Endothelial cell of umbilical vein (primary cell): ENCODE measurements at regions not wholly inside any gene's neighbourhood (a gene's known extent, or its start where the extent isn't known, plus 50 kb on each side); places are given as distances from the start of the nearest gene placed in this dataset.

Experiments
- BruUV-seq: library from RNA; stranded (reverse); fragments of 400-500 nt; replicated peaks from 2 replicates; lab custom pipeline; 2021; lab: Mats Ljungman, UMichigan
- CTCF ChIA-PET: fragments of 300-600, 350-600 bp; sonication (Branson Sonifier 250); formaldehyde crosslinking; loops from one replicate; lab custom pipeline; 2021; ENCODE audit warnings: antibody characterized with exemption, inconsistent platforms; lab: Charles Lee
- POLR2A ChIA-PET: fragments of 300-600, 350-600 bp; sonication (Branson Sonifier 250); formaldehyde crosslinking; loops from one replicate; lab custom pipeline; 2021; ENCODE audit warnings: antibody characterized with exemption, inconsistent platforms; lab: Charles Lee
- DNase-seq: peaks from one replicate; pipeline ENCODE4 v3.0.0-alpha.2; 2011; ENCODE audit warnings: low read depth, low spot score
- FAIRE-seq: peaks from 2 replicates; lab custom pipeline; 2011; peaks lifted over from hg19 to GRCh38; lab: Jason Lieb, UNC
- H2AFZ ChIP-seq: 2 replicates; pipeline ENCODE4 v1.6.0; 2012; ENCODE audit warnings: low read depth, low read length, control low read depth, inconsistent platforms
- H3K27ac ChIP-seq: 2 replicates; pipeline ENCODE4 v1.5.1; 2011; ENCODE audit warnings: low read depth, mild to moderate bottlenecking, control low read depth, low read length, moderate library complexity; ENCODE audit not compliant: insufficient read depth
- H3K27me3 ChIP-seq, 2 experiments: 2 replicates each; pipeline versions ENCODE4 v1.6.0 to v1.6.1; 2011; ENCODE audit warnings: low read length in 2 of 2, mixed read lengths in 1 of 2; ENCODE audit not compliant: control insufficient read depth in 2 of 2, insufficient read depth in 2 of 2
- H3K36me3 ChIP-seq, 2 experiments: 2 replicates in 1 of 2; 3 replicates in 1 of 2; pipeline ENCODE4 v1.5.1; 2011; ENCODE audit warnings: low read length in 2 of 2, mild to moderate bottlenecking in 1 of 2, moderate library complexity in 1 of 2; ENCODE audit not compliant: control insufficient read depth in 2 of 2, insufficient read depth in 2 of 2; ENCODE audit errors: extremely low read depth in 1 of 2
- H3K4me1 ChIP-seq: 3 replicates; pipeline ENCODE4 v1.5.1; 2011; ENCODE audit warnings: mild to moderate bottlenecking, low read length; ENCODE audit not compliant: control insufficient read depth, insufficient read depth; ENCODE audit errors: extremely low read depth
- H3K4me2 ChIP-seq: 2 replicates; pipeline ENCODE4 v1.6.1; 2011; ENCODE audit warnings: low read length, control low read depth, mixed read lengths; ENCODE audit not compliant: insufficient read depth
- H3K4me3 ChIP-seq, 3 experiments: fragments of 200-600 bp in 1 of 3; sonication (generic), shearing (Covaris generic) in 1 of 3; replicated peaks in 1 of 3; 2 replicates each; pipeline ENCODE4 v1.5.1; 2011 to 2016; ENCODE audit warnings: control low read depth in 3 of 3, low read length in 3 of 3, mild to moderate bottlenecking in 2 of 3, inconsistent platforms in 1 of 3, low read depth in 1 of 3, moderate library complexity in 1 of 3; ENCODE audit not compliant: insufficient read depth in 1 of 3
- H3K79me2 ChIP-seq: 2 replicates; pipeline ENCODE4 v1.6.0; 2012; ENCODE audit warnings: low read length, inconsistent platforms; ENCODE audit not compliant: control insufficient read depth, insufficient read depth
- H3K9ac ChIP-seq: replicated peaks from 2 replicates; pipeline ENCODE3; 2011; ENCODE audit warnings: low read length, control low read depth; ENCODE audit not compliant: insufficient read depth; ENCODE audit errors: extremely low read depth
- H3K9me1 ChIP-seq: replicated peaks from 3 replicates; pipeline ENCODE4 v1.6.0; 2011; ENCODE audit warnings: mild to moderate bottlenecking, low read length; ENCODE audit not compliant: control insufficient read depth, insufficient read depth; ENCODE audit errors: extremely low read depth
- H3K9me3 ChIP-seq: replicated peaks from 2 replicates; pipeline ENCODE4 v1.5.1; 2012; ENCODE audit warnings: low read length, inconsistent platforms; ENCODE audit not compliant: control insufficient read depth, insufficient read depth
- H4K20me1 ChIP-seq: replicated peaks from 2 replicates; pipeline ENCODE3; 2011; ENCODE audit warnings: mild to moderate bottlenecking, low read length; ENCODE audit not compliant: control insufficient read depth, insufficient read depth; ENCODE audit errors: extremely low read depth
- EZH2 ChIP-seq: IDR thresholded peaks from 2 replicates; pipeline ENCODE4 v1.6.1; 2012; ENCODE audit warnings: borderline replicate concordance, low read depth, mild to moderate bottlenecking, moderate library complexity, low read length, inconsistent platforms; ENCODE audit not compliant: severe bottlenecking
- FOS ChIP-seq: IDR thresholded peaks from 2 replicates; pipeline ENCODE4 v1.6.1; 2011; ENCODE audit warnings: mild to moderate bottlenecking, low read length, moderate library complexity, borderline replicate concordance; ENCODE audit not compliant: insufficient read depth
- GATA2 ChIP-seq: IDR thresholded peaks from 2 replicates; pipeline ENCODE4 v1.7.0; 2011; ENCODE audit warnings: low read depth, mild to moderate bottlenecking, moderate library complexity, mixed read lengths, low read length; ENCODE audit not compliant: insufficient read length, insufficient read depth
- JUN ChIP-seq: IDR thresholded peaks from 2 replicates; pipeline ENCODE4 v1.6.1; 2011; ENCODE audit warnings: borderline replicate concordance, low read depth; ENCODE audit not compliant: insufficient read length, insufficient read depth
- MYC ChIP-seq: IDR thresholded peaks from one replicate; pipeline ENCODE4 v1.6.1; 2011; ENCODE audit warnings: mild to moderate bottlenecking, low read depth, low read length
- POLR2A ChIP-seq: IDR thresholded peaks from 2 replicates; pipeline ENCODE4 v1.6.1; 2012; ENCODE audit warnings: low read depth, mild to moderate bottlenecking, control low read depth, low read length
- POLR2AphosphoS5 ChIP-seq: IDR thresholded peaks from 2 replicates; pipeline ENCODE4 v1.6.1; 2012; ENCODE audit warnings: low read depth, mild to moderate bottlenecking, control low read depth, low read length, moderate library complexity; ENCODE audit not compliant: insufficient read depth
- dilution Hi-C: fragments of 300-500 bp; cut with MboI; formaldehyde crosslinking; loops from one replicate; pipeline ENCODE4 v1.15.0; 2019; ENCODE audit warnings: low sequenced_read_pairs; ENCODE audit not compliant: extremely low pct_ligation_motif_present
- intact Hi-C: fragments of 100-400 bp; cut with micrococcal nuclease; formaldehyde crosslinking; loops from one replicate; pipeline ENCODE4 v1.10.0; 2022
- TF ChIP-seq, protein P1 (sequence below): IDR thresholded peaks from 2 replicates; pipeline ENCODE4 v1.6.1; 2011; ENCODE audit not compliant: insufficient read depth, insufficient read length
- TF ChIP-seq, protein P2 (sequence below), 2 donors: IDR thresholded peaks; 1 replicate in 1 of 2; 2 replicates in 1 of 2; pipeline ENCODE4 v1.5.1; 2011; ENCODE audit warnings: low read length in 2 of 2, mild to moderate bottlenecking in 2 of 2, moderate library complexity in 2 of 2, control low read depth in 1 of 2, inconsistent platforms in 1 of 2, low read depth in 1 of 2; ENCODE audit not compliant: insufficient read depth in 1 of 2; ENCODE audit errors: extremely low read depth in 1 of 2

DNA sequence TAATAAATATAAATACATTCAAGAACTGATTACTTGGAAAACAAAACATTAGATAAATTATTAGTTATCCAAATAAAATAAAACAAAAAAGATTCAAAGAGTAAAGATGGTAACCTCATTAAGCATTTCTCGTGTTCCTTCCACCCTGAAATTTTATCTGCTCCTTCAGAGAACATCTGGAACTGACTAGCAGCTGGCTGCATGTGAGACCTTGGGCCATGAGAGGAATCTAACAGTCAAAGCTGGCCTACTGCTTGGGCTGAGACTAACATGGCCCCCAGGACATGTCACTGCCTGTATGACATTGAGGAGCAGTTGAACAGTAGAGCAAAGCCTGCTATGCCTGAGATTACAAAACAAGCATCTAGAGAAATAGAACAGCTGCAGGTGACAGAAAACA is 208.5 kb upstream of the ZSWIM2 start:
- FAIRE-seq (no peak), DNase-seq (no peak)
- no TSS peak for BruUV-seq
- no peak overlapping the region for H3K4me2 ChIP-seq
- H3K9me1 ChIP-seq: no peaks in the 10 kb centered on the region
- H3K27ac ChIP-seq: no peak overlapping the region
- no peaks in the 10 kb centered on the region for H3K36me3 ChIP-seq
- H3K27me3 ChIP-seq: no peaks in the 10 kb centered on the region
- H3K9me3 ChIP-seq: no peaks in the 10 kb centered on the region
- H2AFZ ChIP-seq: no peak overlapping the region
- no peak overlapping the region for H3K4me3 ChIP-seq
- no peak for TF ChIP-seq POLR2AphosphoS5
- TF ChIP-seq POLR2A: no peak
- no peak for TF ChIP-seq JUN
- no peak for TF ChIP-seq MYC
- TF ChIP-seq, protein P1, sequence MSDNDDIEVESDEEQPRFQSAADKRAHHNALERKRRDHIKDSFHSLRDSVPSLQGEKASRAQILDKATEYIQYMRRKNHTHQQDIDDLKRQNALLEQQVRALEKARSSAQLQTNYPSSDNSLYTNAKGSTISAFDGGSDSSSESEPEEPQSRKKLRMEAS: no peak
- TF ChIP-seq EZH2: no peak
- TF ChIP-seq FOS: no peak
- TF ChIP-seq, protein P2, sequence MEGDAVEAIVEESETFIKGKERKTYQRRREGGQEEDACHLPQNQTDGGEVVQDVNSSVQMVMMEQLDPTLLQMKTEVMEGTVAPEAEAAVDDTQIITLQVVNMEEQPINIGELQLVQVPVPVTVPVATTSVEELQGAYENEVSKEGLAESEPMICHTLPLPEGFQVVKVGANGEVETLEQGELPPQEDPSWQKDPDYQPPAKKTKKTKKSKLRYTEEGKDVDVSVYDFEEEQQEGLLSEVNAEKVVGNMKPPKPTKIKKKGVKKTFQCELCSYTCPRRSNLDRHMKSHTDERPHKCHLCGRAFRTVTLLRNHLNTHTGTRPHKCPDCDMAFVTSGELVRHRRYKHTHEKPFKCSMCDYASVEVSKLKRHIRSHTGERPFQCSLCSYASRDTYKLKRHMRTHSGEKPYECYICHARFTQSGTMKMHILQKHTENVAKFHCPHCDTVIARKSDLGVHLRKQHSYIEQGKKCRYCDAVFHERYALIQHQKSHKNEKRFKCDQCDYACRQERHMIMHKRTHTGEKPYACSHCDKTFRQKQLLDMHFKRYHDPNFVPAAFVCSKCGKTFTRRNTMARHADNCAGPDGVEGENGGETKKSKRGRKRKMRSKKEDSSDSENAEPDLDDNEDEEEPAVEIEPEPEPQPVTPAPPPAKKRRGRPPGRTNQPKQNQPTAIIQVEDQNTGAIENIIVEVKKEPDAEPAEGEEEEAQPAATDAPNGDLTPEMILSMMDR (IDR thresholded peaks at IDR 0.05; ENCODE audit: extremely low read depth in 1 of 2, insufficient read depth in 1 of 2, low read depth in 1 of 2, low read length in 2 of 2): no peak
- no peak for TF ChIP-seq GATA2
- no peak overlapping the region for H3K9ac ChIP-seq
- intact Hi-C loops (no loop called here), dilution Hi-C loops (no loop called here)
- no peaks in the 10 kb centered on the region for H3K79me2 ChIP-seq
- ChIA-PET CTCF (interaction anchor here (1.1 kb wide), 1 partner anchor 26 kb away, joined by 3 read pairs; no protein-coding TSS in a partner anchor), POLR2A (no interaction called here)
- H4K20me1 ChIP-seq: no peaks in the 10 kb centered on the region
- no peaks in the 10 kb centered on the region for H3K4me1 ChIP-seq
